Thyroid gland (tissue), 4 donors: ENCODE measurements at regions not wholly inside any gene's neighbourhood (a gene's known extent, or its start where the extent isn't known, plus 50 kb on each side); places are given as distances from the start of the nearest gene placed in this dataset.

ENCODE experiments used
- CTCF ChIP-seq, 6 experiments: fragments of 200-600 bp in 3 of 6; fragments of 450-650 bp in 3 of 6; sonication (generic) in 3 of 6; IDR thresholded peaks; one replicate each; pipeline ENCODE4 v1.5.1; 2016 to 2019; ENCODE audit warnings: antibody characterized with exemption in 6 of 6, mild to moderate bottlenecking in 2 of 6, inconsistent platforms in 1 of 6, moderate library complexity in 1 of 6
- POLR2A ChIP-seq, 2 donors: fragments of 450-650 bp; IDR thresholded peaks; one replicate each; pipeline ENCODE4 v1.6.1; 2017; ENCODE audit warnings: antibody characterized with exemption in 2 of 2, mild to moderate bottlenecking in 2 of 2, moderate library complexity in 1 of 2

GRCh38 chr16:86758932-86759331 lies 180.6 kb downstream of the FOXL1 start:
- no peak for TF ChIP-seq POLR2A (IDR thresholded peaks at IDR 0.05)
- no peak for TF ChIP-seq CTCF (IDR thresholded peaks at IDR 0.05)
